Sciatic nerve (tissue), 2 donors: ENCODE measurements at regions not wholly inside any gene's neighbourhood (a gene's known extent, or its start where the extent isn't known, plus 50 kb on each side); places are given as distances from the start of the nearest gene placed in this dataset.
A peak's percentile ranks its signal among the peaks of the same experiment; 100 is the strongest.
"Not testable (repeated sequence)": the region's sequence is repeated elsewhere in the genome, so short reads cannot be mapped to it uniquely, and the experiment has no call there.

Experiments used
- ATAC-seq: fragments of 200-7000 bp; cut with Tn5 transposase; one replicate; pipeline ENCODE4 v1.9.1; 2020; ENCODE audit warnings: mild to moderate bottlenecking, moderate library complexity
- DNase-seq: peaks from one replicate; pipeline ENCODE4 v3.0.0-alpha.2; 2020; ENCODE audit warnings: low spot score
- intact Hi-C: fragments of 100-400 bp; cut with DNase I; formaldehyde crosslinking; loops from one replicate; pipeline ENCODE4 v1.14.2; 2022
- donor health status: DM: no; HTN: no; CAD: no.
- donor health status: DM: no; HTN: no; CAD: no.

DNA sequence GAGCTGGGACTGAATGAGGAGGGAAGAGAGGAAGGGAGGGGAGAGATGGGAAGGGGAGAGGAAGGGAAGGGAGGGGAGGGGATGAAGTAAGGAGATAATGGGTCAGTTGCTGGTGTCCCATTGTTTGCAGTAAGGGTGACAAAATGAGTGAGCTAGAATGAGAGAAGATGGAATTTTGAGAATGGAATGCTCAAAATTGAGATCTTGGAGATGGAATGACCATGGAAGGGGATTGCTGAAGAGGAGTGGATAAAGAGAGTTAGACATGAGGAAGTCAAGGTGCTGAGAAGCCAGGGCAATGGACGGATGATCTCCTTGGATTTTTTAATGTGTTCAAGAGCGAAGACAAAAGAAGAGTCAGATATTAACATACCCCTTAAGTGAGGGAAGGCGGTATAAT, 80.5 kb upstream of the SSTR4 start:
- ATAC-seq (no peak), DNase-seq (no peak)
- intact Hi-C loops = no loop called here

DNA sequence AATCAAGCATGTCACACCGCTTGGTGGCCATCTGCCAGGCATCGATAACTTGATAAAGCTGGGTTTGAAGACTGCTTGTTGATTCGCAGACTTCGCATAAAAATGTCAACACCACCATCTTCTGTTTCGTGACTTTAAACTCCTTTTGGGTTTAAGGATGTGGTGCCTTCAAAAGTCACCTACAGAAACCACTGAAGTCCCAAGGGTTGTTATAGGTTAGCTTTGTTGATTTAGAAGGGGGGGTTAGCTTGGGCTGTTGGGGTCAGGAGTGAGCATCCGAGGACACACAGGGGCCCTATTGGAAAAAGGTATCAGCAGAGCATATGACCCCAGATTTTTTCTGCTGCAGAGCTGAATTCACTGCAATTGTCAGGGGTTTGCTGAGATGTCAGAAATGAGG, 76.7 kb upstream of the SSTR4 start:
- ATAC-seq (no peak), DNase-seq (no peak)
- intact Hi-C loops = no loop called here

DNA sequence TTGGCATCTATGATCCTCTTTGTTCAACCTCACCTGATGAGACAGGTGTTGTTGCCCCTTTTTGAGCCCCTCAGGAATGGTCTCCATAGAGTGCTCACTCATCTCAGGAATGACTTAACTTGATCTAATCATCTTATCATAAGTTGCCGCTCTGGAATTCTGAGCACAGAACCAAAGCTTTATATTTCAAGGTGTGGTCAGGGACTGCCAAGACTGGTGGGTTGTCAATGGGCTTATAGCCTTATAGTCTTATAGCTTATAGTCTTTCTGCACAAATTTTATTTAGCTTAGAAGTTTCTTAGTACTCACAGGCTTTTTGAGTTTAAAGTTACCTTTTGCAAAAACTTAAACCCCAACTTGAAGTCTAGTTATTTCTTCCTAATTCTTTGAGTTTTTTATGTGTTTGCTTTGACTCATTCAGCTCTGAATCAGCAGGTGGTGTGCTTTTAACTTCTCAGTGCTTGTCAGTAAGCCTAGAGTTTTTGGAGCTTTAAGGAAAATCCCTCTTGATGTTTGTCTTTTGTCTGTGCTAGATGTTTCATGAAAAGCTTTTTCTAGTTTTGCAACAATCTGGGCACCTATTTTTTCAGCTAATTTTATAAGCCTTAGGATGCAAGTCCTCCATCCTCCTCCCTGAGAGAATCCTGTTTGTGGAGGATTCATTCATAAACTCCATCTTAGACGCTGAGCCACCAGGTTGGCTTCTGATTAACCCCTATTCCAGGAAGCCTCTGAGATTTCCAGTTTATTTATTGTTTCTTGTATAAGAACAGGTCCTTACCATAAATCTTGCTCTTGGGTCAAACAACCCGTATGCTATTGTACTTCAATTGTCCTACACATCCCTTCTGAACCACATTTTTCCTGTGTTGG, 72.3 kb upstream of the SSTR4 start:
- no peak for ATAC-seq

DNA sequence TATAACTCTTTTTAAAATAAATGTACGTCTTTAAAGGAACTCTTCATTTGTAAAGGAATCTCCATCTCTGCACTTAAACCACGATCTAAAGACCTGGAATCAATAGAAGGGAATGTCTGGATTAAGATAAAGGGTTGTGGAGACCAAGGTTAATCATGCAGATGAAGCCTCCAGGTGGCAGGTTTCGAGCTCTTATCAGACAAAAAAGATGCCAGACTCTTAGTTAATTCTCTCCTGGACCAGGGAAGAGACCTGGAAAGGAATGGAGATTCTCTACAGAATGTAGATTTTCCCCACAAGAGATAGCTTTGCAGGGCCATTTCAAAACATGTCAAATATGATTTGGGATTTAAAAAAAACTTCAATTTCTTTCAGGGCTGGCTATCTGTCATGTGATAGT, 71.5 kb upstream of the SSTR4 start:
- ATAC-seq (no peak), DNase-seq (no peak)
- intact Hi-C loops = no loop called here

More for the DNA sequence above, 72.3 kb upstream of the SSTR4 start:
- no peak for DNase-seq
- intact Hi-C loops = no loop called here

DNA sequence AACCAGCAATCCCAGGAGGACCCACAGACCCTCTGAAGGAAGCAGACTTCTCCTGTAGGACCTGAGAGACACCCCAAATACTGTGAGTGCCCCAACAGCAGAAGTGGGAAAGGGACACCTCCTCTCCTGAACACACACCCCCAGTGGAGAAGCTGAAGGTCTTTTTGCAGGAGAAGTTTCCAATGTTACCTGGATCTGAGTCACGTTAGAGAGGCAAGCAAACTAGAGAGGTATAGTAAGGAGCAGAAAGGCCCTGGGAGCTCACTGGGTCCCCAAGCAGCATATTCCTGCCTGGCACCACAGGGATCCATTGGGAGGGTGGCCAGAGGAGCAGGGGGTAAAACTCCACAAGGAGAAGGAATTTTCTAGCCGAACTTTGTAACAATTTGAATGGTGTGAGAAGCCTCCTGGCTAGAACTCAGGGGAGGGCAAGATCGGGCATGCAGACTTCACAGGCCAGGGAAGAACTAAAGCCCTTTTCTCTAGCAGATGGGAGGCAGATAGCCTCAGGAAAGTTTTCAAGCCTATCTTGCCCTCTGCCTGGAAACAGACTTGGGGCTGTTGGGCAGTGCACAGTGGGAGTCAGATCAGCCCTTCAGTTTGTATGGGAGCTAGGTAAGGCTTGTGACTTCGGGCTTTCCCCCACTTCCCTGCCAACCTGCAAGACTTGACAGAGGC, 68.2 kb upstream of the SSTR4 start:
- intact Hi-C loops = no loop called here
- ATAC-seq (no peak), DNase-seq (no peak)

DNA sequence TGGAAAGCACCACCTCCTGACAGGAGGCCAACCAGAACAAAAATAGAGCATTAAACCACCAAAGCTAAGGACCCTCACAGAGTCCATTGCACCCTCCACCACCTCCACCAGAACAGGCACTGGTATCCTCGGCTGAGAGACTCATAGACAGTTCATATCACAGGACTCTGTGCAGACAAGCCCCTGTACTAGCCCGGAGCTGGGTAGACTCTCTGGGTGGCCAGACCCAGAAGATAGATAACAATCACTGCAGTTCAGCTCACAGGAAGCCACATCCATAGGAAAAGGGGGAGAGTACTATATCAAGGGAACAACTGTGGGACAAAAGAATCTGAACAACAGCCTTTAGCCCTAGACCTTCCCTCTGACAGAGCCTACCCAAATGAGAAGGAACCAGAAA, 67.4 kb upstream of the SSTR4 start:
- DNase-seq, intact Hi-C loops, ATAC-seq: not testable (repeated sequence)

DNA sequence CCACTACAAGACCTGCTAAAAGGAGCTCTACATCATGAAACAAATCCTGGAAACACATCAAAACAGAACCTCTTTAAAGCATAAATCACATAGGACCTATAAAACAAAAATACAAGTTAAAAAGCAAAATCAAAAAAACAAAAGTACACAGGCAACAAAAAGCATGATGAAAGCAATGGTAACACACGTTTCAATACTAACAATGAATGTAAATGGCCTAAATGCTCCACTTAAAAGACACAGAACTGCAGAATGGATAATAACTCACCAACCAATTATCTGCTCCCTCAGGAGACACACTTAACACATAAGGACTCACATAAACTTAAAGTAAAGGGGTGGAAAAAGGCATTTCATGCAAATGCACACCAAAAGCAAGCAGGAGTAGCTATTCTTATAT, 66.1 kb upstream of the SSTR4 start:
- DNase-seq, ATAC-seq, intact Hi-C loops: not testable (repeated sequence)

DNA sequence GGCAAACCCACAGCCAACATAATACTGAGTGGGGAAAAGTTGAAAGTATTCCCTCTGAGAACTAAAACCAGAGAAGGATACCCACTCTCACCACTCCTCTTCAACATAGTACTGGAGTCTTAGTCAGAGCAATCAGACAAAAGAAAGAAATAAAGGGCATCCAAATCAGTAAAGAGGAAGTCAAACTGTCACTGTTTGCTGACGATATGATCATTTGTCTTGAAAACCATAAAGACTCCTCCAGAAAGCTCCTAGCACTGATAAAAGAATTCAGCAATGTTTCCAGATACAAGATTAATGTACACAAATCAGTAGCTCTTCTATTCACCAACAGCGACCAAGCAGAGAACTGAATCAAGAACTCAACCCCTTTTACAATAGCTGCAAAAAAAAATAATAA, 64.0 kb upstream of the SSTR4 start:
- ATAC-seq, DNase-seq, intact Hi-C loops: not testable (repeated sequence)

DNA sequence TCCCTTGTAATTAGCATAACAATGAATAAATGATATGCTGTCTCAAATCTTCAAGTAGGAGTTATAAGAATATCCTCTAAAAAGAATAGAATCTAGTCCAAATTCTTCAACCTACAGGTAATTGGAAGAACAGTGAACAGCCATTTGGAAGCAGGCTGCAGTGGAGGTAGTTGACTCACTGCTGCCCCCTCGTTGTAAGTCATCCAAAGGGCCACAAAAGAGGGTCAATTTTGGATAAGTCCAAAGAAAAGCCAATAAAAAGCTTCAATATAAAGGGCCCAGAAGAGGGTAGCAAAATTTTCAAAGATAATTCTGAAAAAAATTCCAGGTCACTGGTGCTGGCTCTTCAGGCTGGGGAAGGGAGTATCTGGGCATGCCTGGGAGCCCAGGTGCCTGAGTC, 60.8 kb upstream of the SSTR4 start:
- no peak for DNase-seq
- no peak for ATAC-seq
- intact Hi-C loops = no loop called here

DNA sequence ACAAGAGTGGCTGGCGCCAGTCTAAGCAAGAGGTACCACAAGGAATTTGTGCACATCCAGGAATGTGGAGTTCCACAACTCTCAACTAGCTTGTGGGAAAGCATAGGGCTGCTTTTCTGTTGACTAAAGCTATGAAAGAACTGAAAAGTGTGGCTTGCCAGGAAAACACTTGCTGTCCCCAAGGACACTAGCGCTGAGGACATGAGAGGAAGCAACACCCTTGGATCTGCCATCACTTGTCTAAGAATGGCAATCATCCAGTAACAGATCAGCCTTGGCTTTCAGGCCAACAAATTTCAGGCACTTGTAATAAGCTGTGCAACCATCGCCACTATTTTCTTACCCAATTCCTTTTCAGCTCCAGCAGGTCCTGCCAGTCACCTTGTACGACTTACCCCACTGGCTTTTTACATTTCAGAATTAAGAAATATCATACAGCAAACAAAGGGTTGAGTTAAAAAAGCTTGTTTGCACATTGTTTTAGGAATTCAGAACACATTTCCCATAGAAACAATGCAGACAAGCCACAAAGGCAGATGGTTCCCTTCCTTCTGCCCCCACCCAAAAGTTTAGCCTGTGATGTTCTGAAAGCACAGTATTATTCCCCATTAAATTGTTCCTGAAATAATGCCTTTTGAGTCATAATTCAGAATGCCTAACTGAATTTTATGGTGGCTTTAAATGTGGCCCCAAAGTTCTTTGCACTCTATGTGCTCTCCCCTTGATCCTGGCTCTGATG, 57.9 kb upstream of the SSTR4 start:
- intact Hi-C loops = no loop called here
- no peak for DNase-seq
- peak; percentile 91 for ATAC-seq

DNA sequence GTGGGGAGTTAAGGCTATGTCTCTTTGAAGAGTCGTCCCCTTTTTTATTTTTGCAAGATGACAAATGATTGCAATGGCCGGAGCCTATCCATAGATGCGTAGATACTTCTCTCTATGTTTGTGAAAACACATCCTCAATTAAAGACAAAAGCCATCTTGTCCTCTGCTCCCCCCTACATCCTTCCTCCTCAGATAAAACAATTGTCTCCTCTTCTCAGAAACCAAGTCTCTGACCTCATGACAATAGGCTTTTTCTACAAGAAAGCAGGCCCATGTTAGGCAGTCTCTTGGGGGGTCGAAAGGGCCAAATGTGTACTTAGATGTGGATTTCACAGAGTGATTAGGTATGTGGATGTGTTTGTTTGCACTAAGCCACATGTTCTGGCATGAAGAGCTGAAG, 51.1 kb upstream of the SSTR4 start:
- DNase-seq (no peak), ATAC-seq (peak; percentile 41)
- intact Hi-C loops = no loop called here

DNA sequence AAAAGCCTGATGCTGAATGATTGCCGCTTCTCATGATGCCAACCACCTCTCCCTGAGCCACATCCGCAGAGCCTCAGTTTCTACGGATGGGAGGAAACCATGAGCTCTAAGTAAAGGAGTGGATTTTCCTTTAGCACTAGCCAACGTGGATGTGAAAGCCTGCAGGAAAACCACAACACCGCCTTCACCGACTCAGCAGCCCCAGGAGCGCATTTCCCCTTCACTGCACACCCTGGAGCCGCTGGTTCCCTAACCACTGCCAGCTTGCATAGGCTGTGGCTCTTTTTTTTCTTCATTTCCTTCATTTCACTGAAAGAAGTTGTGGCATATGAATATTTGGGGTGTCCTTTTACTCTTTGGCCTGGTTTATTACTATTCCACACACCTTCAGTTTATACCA, 50.5 kb upstream of the SSTR4 start:
- intact Hi-C loops = no loop called here
- ATAC-seq (peak; percentile 72), DNase-seq (no peak)

DNA sequence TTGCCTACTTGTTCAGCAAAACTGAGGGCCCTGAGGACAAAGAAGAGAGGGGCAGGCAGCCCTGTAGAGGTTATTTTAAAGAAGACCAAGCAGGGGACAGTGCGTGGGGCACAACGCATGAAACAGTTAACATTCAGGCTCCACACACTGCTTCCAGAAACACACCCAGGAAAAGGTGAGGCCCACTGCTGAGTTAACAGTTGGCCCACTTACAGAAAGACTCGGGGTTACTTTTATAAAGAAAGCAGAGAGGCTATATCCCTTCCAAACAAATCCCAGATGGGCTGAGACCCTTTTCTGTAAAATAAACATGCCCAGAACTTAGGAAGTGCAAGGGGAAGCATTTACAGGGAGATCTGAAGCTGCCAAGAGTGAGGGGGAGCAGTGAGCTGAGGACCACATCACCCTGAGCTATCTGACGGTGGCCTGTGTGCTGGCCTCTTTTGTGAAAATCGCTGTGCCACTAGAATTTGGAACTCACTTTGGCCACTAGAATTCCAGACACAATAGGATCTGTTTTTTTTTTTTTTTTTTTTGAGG, 49.8 kb upstream of the SSTR4 start:
- intact Hi-C loops = no loop called here
- ATAC-seq (no peak), DNase-seq (no peak)
